ENCODE measurements at regions not wholly inside any gene's neighbourhood (a gene's known extent, or its start where the extent isn't known, plus 50 kb on each side); places are given as distances from the start of the nearest gene placed in this dataset.

DNA sequence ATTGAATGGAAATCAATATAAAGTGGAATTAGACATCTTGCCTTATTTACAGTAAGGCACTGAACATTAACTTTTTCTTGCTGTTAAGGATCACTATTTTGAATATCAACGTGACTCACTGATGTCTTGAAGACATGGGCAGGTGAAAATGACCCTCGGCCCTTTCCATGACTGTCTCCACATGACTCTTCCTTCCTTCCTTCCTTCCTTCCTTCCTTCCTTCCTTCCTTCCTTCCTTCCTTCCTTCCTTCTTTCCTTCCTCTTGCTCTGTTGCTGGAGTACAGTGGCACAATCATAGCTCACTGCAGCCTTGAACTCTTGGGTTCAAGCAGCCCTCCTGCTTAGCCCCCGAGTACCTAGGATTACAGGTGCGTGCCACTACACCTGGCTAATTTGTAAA lies 52.2 kb upstream of the TOX2 start:
- TF ChIP-seq, protein P1, sequence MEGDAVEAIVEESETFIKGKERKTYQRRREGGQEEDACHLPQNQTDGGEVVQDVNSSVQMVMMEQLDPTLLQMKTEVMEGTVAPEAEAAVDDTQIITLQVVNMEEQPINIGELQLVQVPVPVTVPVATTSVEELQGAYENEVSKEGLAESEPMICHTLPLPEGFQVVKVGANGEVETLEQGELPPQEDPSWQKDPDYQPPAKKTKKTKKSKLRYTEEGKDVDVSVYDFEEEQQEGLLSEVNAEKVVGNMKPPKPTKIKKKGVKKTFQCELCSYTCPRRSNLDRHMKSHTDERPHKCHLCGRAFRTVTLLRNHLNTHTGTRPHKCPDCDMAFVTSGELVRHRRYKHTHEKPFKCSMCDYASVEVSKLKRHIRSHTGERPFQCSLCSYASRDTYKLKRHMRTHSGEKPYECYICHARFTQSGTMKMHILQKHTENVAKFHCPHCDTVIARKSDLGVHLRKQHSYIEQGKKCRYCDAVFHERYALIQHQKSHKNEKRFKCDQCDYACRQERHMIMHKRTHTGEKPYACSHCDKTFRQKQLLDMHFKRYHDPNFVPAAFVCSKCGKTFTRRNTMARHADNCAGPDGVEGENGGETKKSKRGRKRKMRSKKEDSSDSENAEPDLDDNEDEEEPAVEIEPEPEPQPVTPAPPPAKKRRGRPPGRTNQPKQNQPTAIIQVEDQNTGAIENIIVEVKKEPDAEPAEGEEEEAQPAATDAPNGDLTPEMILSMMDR (IDR thresholded peaks at IDR 0.05 in 8 of 11, conservative IDR thresholded peaks at IDR 0.05 in 3 of 11), result no peak
- TF ChIP-seq POLR2AphosphoS5 (IDR thresholded peaks at IDR 0.05) (no peak), POLR2A (IDR thresholded peaks at IDR 0.05) (no peak)

Data from spleen (tissue), 7 donors.